HCT116 (cell line): ENCODE measurements at regions not wholly inside any gene's neighbourhood (a gene's known extent, or its start where the extent isn't known, plus 50 kb on each side); places are given as distances from the start of the nearest gene placed in this dataset.

Experiments
- ATAC-seq: fragments of 200-7000 bp; cut with Tn5 transposase; 2 replicates; pipeline ENCODE4 v1.9.1; 2020; ENCODE audit warnings: mild to moderate bottlenecking, moderate library complexity
- BruUV-seq: library from RNA; stranded (reverse); fragments of 400-500 nt; replicated peaks from 2 replicates; lab custom pipeline; 2021; lab: Mats Ljungman, UMichigan
- CTCF ChIA-PET: fragments of 300-600 bp; sonication (Branson Sonifier 250); formaldehyde crosslinking; loops from one replicate; lab custom pipeline; 2021; ENCODE audit warnings: antibody characterized with exemption; lab: Charles Lee
- POLR2A ChIA-PET: fragments of 300-600, 350-600 bp; sonication (Branson Sonifier 250); formaldehyde crosslinking; loops from one replicate; lab custom pipeline; 2021; ENCODE audit warnings: antibody characterized with exemption; lab: Charles Lee
- RAD21 ChIA-PET, 2 experiments: fragments of 300-600 bp; sonication (Branson Sonifier 250); formaldehyde crosslinking; loops; one replicate each; lab custom pipeline; 2023; ENCODE audit warnings: low total read pairs in 2 of 2; ENCODE audit not compliant: uncharacterized antibody in 2 of 2, unreplicated experiment in 2 of 2, low non-redundant PET in 1 of 2; lab: Charles Lee
- DNase-seq: peaks from one replicate; pipeline ENCODE4 v3.0.0-alpha.2; 2010; ENCODE audit warnings: low read depth, low spot score
- H2AFZ ChIP-seq: fragments of 200-600 bp; shearing (Covaris generic), sonication (generic); 2 replicates; pipeline ENCODE4 v1.6.1; 2017; ENCODE audit warnings: low read depth, mixed run types, mixed read lengths, antibody characterized with exemption, low read length; ENCODE audit not compliant: poor library complexity, severe bottlenecking
- H3K27ac ChIP-seq: 2 replicates; pipeline ENCODE4 v1.5.1; 2012; ENCODE audit warnings: low read depth, low read length
- H3K27me3 ChIP-seq: fragments of 200-600 bp; sonication (generic); 2 replicates; pipeline ENCODE4 v1.6.1; 2016; ENCODE audit warnings: mixed run types, low read length, mixed read lengths; ENCODE audit not compliant: insufficient read depth
- H3K36me3 ChIP-seq, 2 experiments: fragments of 200-500 bp in 1 of 2; fragments of 200-600 bp in 1 of 2; sonication (Bioruptor generic) in 1 of 2; sonication (generic) in 1 of 2; 2 replicates each; pipeline versions ENCODE4 v1.5.1 to v1.6.1; 2014 to 2016; ENCODE audit warnings: low read length in 2 of 2, inconsistent platforms in 1 of 2, mixed read lengths in 1 of 2, mixed run types in 1 of 2; ENCODE audit not compliant: insufficient read depth in 2 of 2, control insufficient read depth in 1 of 2
- H3K4me1 ChIP-seq, 2 experiments: fragments of 200-600 bp in 1 of 2; sonication (generic) in 1 of 2; 2 replicates each; pipeline versions ENCODE4 v1.5.1 to v1.6.1; 2012 to 2017; ENCODE audit warnings: low read length in 2 of 2, inconsistent platforms in 1 of 2, mild to moderate bottlenecking in 1 of 2, mixed read lengths in 1 of 2, mixed run types in 1 of 2, moderate library complexity in 1 of 2; ENCODE audit not compliant: insufficient read depth in 2 of 2, control insufficient read depth in 1 of 2
- H3K4me2 ChIP-seq: fragments of 200-600 bp; sonication (generic); 2 replicates; pipeline ENCODE4 v1.6.1; 2017; ENCODE audit warnings: mixed run types, low read length, mixed read lengths
- H3K4me3 ChIP-seq, 2 experiments: fragments of 200-600 bp in 1 of 2; sonication (generic) in 1 of 2; replicated peaks in 1 of 2; 2 replicates each; pipeline ENCODE4 v1.5.1; 2011 to 2016; ENCODE audit warnings: low read length in 2 of 2, control low read depth in 1 of 2, low read depth in 1 of 2, mild to moderate bottlenecking in 1 of 2, mixed read lengths in 1 of 2, mixed run types in 1 of 2
- H3K79me2 ChIP-seq: fragments of 200-600 bp; sonication (generic); 2 replicates; pipeline ENCODE4 v1.6.1; 2017; ENCODE audit warnings: mild to moderate bottlenecking, mixed run types, low read length, moderate library complexity, mixed read lengths; ENCODE audit not compliant: insufficient read depth
- H3K9ac ChIP-seq: fragments of 200-600 bp; sonication (generic); 2 replicates; pipeline ENCODE4 v1.6.1; 2016; ENCODE audit warnings: low read length, mixed read lengths
- H3K9me2 ChIP-seq: fragments of 200-600 bp; sonication (generic), shearing (Covaris generic); 2 replicates; pipeline ENCODE4 v1.6.1; 2017; ENCODE audit warnings: mixed run types, mild to moderate bottlenecking, moderate library complexity; ENCODE audit not compliant: insufficient read depth
- H3K9me3 ChIP-seq, 2 experiments: fragments of 200-500 bp in 1 of 2; fragments of 200-600 bp in 1 of 2; sonication (Bioruptor generic) in 1 of 2; sonication (generic) in 1 of 2; 2 replicates each; pipeline ENCODE4 v1.6.1; 2014 to 2017; ENCODE audit warnings: low read length in 2 of 2, mixed read lengths in 2 of 2, inconsistent platforms in 1 of 2, low read depth in 1 of 2, mild to moderate bottlenecking in 1 of 2, mixed run types in 1 of 2, moderate library complexity in 1 of 2; ENCODE audit not compliant: control insufficient read depth in 1 of 2, insufficient read depth in 1 of 2
- H4K20me1 ChIP-seq: fragments of 200-600 bp; sonication (generic), shearing (Covaris generic); 2 replicates; pipeline ENCODE4 v1.6.1; 2017; ENCODE audit warnings: mixed run types, mild to moderate bottlenecking, moderate library complexity; ENCODE audit not compliant: insufficient read depth
- CEBPB ChIP-seq: IDR thresholded peaks from 2 replicates; pipeline ENCODE4 v1.6.1; 2012; ENCODE audit warnings: low read depth
- ELF1 ChIP-seq: IDR thresholded peaks from 2 replicates; pipeline ENCODE4 v1.6.1; 2012; ENCODE audit warnings: low read depth, borderline replicate concordance
- EZH2 ChIP-seq: fragments of 200-600 bp; sonication (generic); IDR thresholded peaks from 2 replicates; pipeline ENCODE4 v1.6.1; 2017; ENCODE audit warnings: antibody characterized with exemption, mixed run types
- POLR2A ChIP-seq: IDR thresholded peaks from 2 replicates; pipeline ENCODE4 v1.7.0; 2011; ENCODE audit warnings: borderline replicate concordance; ENCODE audit not compliant: insufficient read depth, insufficient read length; ENCODE audit errors: extremely low read depth
- SP1 ChIP-seq: IDR thresholded peaks from 2 replicates; pipeline ENCODE4 v1.6.1; 2012; ENCODE audit warnings: low read depth
- YY1 ChIP-seq: IDR thresholded peaks from 2 replicates; pipeline ENCODE4 v1.6.1; 2011; ENCODE audit warnings: low read length, low read depth, moderate library complexity, mild to moderate bottlenecking; ENCODE audit not compliant: insufficient replicate concordance; ENCODE audit errors: extremely low read depth
- ZNF274 ChIP-seq: fragments of 200-500 bp; sonication (Bioruptor generic); IDR thresholded peaks from 2 replicates; pipeline ENCODE4 v1.6.1; 2014; ENCODE audit warnings: mild to moderate bottlenecking, low read depth, low read length, inconsistent platforms
- intact Hi-C: fragments of 100-400 bp; cut with micrococcal nuclease; formaldehyde crosslinking; loops from 2 replicates; pipeline ENCODE4 v1.10.0; 2022
- TF ChIP-seq, protein P1 (sequence below): IDR thresholded peaks from 2 replicates; pipeline ENCODE4 v1.6.1; 2012; ENCODE audit warnings: low read depth
- TF ChIP-seq, protein P2 (sequence below): IDR thresholded peaks from 2 replicates; pipeline ENCODE4 v1.6.1; 2011; ENCODE audit warnings: mild to moderate bottlenecking, low read length, moderate library complexity; ENCODE audit not compliant: insufficient replicate concordance; ENCODE audit errors: extremely low read depth

DNA sequence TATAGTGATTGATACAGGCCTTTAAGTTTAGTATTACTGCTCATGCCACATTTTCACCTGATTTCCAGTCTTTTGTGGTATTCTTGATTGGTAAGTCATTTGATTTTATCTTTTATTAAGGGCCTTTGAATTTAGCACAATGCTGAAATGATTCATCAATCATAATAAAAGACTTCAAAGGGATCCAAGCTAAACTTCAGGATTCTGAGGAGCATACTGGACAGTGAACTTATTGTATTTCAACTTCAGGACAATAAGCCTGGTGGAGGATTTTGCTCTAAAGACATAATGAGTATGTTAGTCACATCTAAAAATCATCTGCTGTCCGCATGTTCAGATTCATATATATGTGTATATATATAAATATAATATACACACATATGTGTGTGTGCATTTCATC lies 233.3 kb downstream of the SETD4 start (continued):
- TF ChIP-seq EZH2 (no peak), CEBPB (no peak), ZNF274 (no peak), SP1 (no peak), POLR2A (no peak)
- TF ChIP-seq, all 23 proteins: peak for 0

- RAD21 ChIA-PET: no interaction called here
- Histone ChIP-seq H3K4me3 (no peak overlapping the region), H3K9me3 (no peaks in the 10 kb centered on the region), H3K9ac (no peak overlapping the region), H3K4me2 (no peak overlapping the region), H3K9me2 (no peaks in the 10 kb centered on the region), H3K79me2 (no peaks in the 10 kb centered on the region), H3K36me3 (no peaks in the 10 kb centered on the region), H4K20me1 (no peaks in the 10 kb centered on the region), H3K27ac (no peak overlapping the region), H3K4me1 (peaks cover 22 to 31% of the 10 kb centered on the region in 2 experiments), H3K27me3 (no peaks in the 10 kb centered on the region), H2AFZ (no peak overlapping the region)
- CTCF ChIA-PET: no interaction called here
- no peak for DNase-seq
- intact Hi-C loops: no loop called here
- ATAC-seq: no peak
- POLR2A ChIA-PET: no interaction called here
- no TSS peak for BruUV-seq
- TF ChIP-seq SP1: no peak
- TF ChIP-seq, protein P1, sequence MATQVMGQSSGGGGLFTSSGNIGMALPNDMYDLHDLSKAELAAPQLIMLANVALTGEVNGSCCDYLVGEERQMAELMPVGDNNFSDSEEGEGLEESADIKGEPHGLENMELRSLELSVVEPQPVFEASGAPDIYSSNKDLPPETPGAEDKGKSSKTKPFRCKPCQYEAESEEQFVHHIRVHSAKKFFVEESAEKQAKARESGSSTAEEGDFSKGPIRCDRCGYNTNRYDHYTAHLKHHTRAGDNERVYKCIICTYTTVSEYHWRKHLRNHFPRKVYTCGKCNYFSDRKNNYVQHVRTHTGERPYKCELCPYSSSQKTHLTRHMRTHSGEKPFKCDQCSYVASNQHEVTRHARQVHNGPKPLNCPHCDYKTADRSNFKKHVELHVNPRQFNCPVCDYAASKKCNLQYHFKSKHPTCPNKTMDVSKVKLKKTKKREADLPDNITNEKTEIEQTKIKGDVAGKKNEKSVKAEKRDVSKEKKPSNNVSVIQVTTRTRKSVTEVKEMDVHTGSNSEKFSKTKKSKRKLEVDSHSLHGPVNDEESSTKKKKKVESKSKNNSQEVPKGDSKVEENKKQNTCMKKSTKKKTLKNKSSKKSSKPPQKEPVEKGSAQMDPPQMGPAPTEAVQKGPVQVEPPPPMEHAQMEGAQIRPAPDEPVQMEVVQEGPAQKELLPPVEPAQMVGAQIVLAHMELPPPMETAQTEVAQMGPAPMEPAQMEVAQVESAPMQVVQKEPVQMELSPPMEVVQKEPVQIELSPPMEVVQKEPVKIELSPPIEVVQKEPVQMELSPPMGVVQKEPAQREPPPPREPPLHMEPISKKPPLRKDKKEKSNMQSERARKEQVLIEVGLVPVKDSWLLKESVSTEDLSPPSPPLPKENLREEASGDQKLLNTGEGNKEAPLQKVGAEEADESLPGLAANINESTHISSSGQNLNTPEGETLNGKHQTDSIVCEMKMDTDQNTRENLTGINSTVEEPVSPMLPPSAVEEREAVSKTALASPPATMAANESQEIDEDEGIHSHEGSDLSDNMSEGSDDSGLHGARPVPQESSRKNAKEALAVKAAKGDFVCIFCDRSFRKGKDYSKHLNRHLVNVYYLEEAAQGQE: no peak
- TF ChIP-seq, protein P2, sequence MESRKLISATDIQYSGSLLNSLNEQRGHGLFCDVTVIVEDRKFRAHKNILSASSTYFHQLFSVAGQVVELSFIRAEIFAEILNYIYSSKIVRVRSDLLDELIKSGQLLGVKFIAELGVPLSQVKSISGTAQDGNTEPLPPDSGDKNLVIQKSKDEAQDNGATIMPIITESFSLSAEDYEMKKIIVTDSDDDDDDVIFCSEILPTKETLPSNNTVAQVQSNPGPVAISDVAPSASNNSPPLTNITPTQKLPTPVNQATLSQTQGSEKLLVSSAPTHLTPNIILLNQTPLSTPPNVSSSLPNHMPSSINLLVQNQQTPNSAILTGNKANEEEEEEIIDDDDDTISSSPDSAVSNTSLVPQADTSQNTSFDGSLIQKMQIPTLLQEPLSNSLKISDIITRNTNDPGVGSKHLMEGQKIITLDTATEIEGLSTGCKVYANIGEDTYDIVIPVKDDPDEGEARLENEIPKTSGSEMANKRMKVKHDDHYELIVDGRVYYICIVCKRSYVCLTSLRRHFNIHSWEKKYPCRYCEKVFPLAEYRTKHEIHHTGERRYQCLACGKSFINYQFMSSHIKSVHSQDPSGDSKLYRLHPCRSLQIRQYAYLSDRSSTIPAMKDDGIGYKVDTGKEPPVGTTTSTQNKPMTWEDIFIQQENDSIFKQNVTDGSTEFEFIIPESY: no peak
- TF ChIP-seq ELF1: no peak
- TF ChIP-seq YY1: no peak
- no peak for TF ChIP-seq ZNF274
These were observed 234.7 kb downstream of the SETD4 start for GRCh38 chr21:35825370-35826353.
